ENCODE measurements at regions not wholly inside any gene's neighbourhood (a gene's known extent, or its start where the extent isn't known, plus 50 kb on each side); places are given as distances from the start of the nearest gene placed in this dataset.
"Not testable (repeated sequence)": the region's sequence is repeated elsewhere in the genome, so short reads cannot be mapped to it uniquely, and the experiment has no call there.

DNA sequence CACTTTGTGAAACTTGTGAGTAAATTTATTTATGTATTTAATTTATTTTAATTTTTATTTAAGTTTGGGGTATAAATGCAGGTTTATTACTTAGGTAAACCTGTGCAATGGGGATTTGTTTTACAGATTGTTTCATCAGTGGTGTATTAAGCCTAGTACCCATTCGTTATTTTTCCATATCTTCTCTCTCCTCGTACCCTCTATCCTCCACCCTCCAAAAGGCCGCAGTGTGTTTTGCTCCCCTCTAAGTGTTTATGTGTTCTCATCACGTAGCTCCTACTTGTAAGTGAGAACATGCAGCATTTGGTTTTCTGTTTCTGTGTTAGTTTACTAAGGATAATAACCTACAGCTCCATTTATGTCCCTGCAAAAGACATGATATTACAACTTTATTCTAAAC is 145.4 kb upstream of the SMIM30 start:
- TF ChIP-seq, protein P1, sequence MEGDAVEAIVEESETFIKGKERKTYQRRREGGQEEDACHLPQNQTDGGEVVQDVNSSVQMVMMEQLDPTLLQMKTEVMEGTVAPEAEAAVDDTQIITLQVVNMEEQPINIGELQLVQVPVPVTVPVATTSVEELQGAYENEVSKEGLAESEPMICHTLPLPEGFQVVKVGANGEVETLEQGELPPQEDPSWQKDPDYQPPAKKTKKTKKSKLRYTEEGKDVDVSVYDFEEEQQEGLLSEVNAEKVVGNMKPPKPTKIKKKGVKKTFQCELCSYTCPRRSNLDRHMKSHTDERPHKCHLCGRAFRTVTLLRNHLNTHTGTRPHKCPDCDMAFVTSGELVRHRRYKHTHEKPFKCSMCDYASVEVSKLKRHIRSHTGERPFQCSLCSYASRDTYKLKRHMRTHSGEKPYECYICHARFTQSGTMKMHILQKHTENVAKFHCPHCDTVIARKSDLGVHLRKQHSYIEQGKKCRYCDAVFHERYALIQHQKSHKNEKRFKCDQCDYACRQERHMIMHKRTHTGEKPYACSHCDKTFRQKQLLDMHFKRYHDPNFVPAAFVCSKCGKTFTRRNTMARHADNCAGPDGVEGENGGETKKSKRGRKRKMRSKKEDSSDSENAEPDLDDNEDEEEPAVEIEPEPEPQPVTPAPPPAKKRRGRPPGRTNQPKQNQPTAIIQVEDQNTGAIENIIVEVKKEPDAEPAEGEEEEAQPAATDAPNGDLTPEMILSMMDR (IDR thresholded peaks at IDR 0.05): no peak

DNA sequence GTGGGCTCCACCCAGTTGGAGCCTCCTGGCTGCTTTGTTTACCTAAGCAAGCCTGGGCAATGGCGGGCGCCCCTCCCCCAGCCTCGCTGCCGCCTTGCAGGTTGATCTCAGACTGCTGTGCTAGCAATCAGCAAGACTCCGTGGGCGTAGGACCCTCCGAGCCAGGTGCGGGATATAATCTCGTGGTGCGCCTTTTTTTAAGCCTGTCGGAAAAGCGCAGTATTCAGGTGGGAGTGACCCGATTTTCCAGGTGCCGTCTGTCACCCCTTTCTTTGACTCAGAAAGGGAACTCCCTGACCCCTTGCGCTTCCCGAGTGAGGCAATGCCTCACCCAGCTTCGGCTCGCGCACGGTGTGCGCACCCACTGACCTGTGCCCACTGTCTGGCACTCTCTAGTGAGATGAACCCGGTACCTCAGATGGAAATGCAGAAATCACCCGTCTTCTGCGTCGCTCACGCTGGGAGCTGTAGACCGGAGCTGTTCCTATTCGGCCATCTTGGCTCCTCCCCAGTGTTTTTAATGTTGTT is 144.9 kb upstream of the SMIM30 start:
- H3K79me2 ChIP-seq; H2AFZ ChIP-seq; H3K27ac ChIP-seq; H3K4me3 ChIP-seq (ENCODE audit: low read depth, low read length); H3K9me3 ChIP-seq (ENCODE audit: control insufficient read depth, low read length); H3K9ac ChIP-seq; H3K4me1 ChIP-seq; H3K36me3 ChIP-seq (ENCODE audit: control insufficient read depth, insufficient read depth, low read length); H3K4me2 ChIP-seq (ENCODE audit: low read length); H3K27me3 ChIP-seq (ENCODE audit: control insufficient read depth, insufficient read depth, low read length): not testable (repeated sequence)

More for the DNA sequence above, 145.4 kb upstream of the SMIM30 start:
- H3K4me1 ChIP-seq: no peaks in the 10 kb centered on the region
- no peaks in the 10 kb centered on the region for H3K27me3 ChIP-seq (ENCODE audit: control insufficient read depth, insufficient read depth, low read length)
- no peak overlapping the region for H3K9ac ChIP-seq
- no peak overlapping the region for H3K4me3 ChIP-seq (ENCODE audit: low read depth, low read length)
- no peaks in the 10 kb centered on the region for H3K79me2 ChIP-seq
- H3K4me2 ChIP-seq (ENCODE audit: low read length): no peak overlapping the region
- no peaks in the 10 kb centered on the region for H3K36me3 ChIP-seq (ENCODE audit: control insufficient read depth, insufficient read depth, low read length)
- no peak overlapping the region for H2AFZ ChIP-seq
- H3K27ac ChIP-seq: no peak overlapping the region
- H3K9me3 ChIP-seq (ENCODE audit: control insufficient read depth, low read length): no peaks in the 10 kb centered on the region

DNA sequence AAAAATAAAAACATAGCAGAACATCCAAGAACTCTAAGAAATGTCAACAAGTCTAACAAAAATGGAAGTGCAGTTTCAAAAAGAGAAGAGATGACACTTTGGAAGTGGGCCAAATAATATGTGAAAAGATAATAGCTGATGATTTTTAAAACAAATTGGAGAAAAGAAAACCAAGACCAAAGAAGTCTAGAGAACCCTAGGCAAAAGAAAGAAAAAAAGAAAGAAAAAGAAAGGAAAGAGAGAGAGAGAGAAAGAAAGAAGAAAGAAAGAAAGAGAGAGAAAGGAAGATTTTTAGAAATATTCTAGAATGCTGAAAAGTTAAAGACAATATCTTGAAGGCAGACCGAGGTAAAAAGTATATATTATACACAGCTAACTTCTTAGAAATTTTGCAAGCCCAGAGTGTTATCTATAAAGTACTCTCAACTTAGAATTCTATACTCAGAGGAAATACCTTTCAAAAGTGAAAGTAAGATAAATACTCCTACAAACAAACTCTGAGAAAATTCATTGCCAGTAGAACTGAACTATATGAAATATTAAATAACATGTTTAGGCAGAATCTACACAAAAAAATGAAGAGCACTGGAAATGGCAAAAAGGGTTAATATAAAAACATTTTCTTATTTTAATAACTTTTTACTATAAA is 138.7 kb upstream of the SMIM30 start:
- Histone ChIP-seq H3K9ac (no peak overlapping the region), H3K9me3 (ENCODE audit: control insufficient read depth, low read length) (no peaks in the 10 kb centered on the region), H2AFZ (peak overlapping the region; percentile 41), H3K36me3 (ENCODE audit: control insufficient read depth, insufficient read depth, low read length) (no peaks in the 10 kb centered on the region), H3K79me2 (no peaks in the 10 kb centered on the region), H3K4me3 (ENCODE audit: low read depth, low read length) (no peak overlapping the region), H3K27me3 (ENCODE audit: control insufficient read depth, insufficient read depth, low read length) (no peaks in the 10 kb centered on the region), H3K4me1 (no peaks in the 10 kb centered on the region), H3K4me2 (ENCODE audit: low read length) (no peak overlapping the region), H3K27ac (no peak overlapping the region)
- TF ChIP-seq, protein P1 (IDR thresholded peaks at IDR 0.05): no peak

DNA sequence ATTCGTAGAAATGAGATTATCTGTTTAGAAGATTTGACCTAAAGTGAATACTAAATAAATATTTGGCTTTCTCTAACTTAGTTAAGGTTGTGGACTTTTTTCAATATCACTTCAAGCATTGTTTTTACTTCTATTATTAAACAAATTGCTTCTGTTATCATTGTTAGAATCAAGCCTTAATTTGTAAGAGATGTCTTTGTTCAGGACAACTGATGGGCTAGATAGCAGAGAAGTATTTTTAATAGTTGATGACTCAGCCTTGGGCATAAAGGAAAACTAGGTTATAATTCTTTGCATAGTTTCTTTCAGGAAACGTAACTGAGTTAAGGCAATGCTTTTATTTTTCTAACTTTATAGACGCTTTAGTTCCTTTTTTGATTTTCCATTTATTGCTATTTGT is 128.8 kb upstream of the SMIM30 start:
- H3K4me2 ChIP-seq (ENCODE audit: low read length): no peak overlapping the region
- H3K27ac ChIP-seq: no peak overlapping the region
- no peak overlapping the region for H3K4me3 ChIP-seq (ENCODE audit: low read depth, low read length)
- H3K27me3 ChIP-seq (ENCODE audit: control insufficient read depth, insufficient read depth, low read length): no peaks in the 10 kb centered on the region
- no peaks in the 10 kb centered on the region for H3K79me2 ChIP-seq
- peaks cover 6% of the 10 kb centered on the region for H3K4me1 ChIP-seq
- TF ChIP-seq, protein P1 (IDR thresholded peaks at IDR 0.05): no peak
- H3K9ac ChIP-seq: no peak overlapping the region
- peaks cover 2% of the 10 kb centered on the region for H3K9me3 ChIP-seq (ENCODE audit: control insufficient read depth, low read length)
- H3K36me3 ChIP-seq (ENCODE audit: control insufficient read depth, insufficient read depth, low read length): no peaks in the 10 kb centered on the region
- H2AFZ ChIP-seq: no peak overlapping the region

DNA sequence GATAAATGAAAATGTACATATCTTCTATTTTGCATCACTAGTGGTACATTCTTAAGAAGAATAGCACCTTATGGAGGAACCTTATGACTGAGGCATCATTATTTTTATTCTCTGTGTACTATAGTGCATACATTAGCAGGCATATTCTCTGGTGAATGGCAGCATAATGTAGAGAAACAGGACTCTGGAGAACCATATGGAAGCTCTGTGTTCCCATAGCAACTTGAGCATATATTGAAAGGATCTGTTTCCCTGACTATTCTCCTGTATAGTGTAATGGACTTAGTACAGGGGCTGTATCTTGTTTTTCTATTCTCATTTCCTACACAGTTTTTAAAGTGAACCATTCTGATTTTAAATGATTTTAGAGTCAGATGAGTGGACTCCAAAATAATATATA is 128.4 kb upstream of the SMIM30 start:
- no peak overlapping the region for H3K27ac ChIP-seq
- no peak overlapping the region for H3K4me3 ChIP-seq (ENCODE audit: low read depth, low read length)
- H3K36me3 ChIP-seq (ENCODE audit: control insufficient read depth, insufficient read depth, low read length): no peaks in the 10 kb centered on the region
- no peaks in the 10 kb centered on the region for H3K79me2 ChIP-seq
- H3K27me3 ChIP-seq (ENCODE audit: control insufficient read depth, insufficient read depth, low read length): no peaks in the 10 kb centered on the region
- peaks cover 6% of the 10 kb centered on the region for H3K4me1 ChIP-seq
- no peak overlapping the region for H3K9ac ChIP-seq
- TF ChIP-seq, protein P1 (IDR thresholded peaks at IDR 0.05): no peak
- H3K9me3 ChIP-seq (ENCODE audit: control insufficient read depth, low read length): peaks cover 2% of the 10 kb centered on the region
- no peak overlapping the region for H3K4me2 ChIP-seq (ENCODE audit: low read length)
- H2AFZ ChIP-seq: no peak overlapping the region

Data from parathyroid adenoma (tissue), 2 donors.